ENCODE measurements at regions not wholly inside any gene's neighbourhood (a gene's known extent, or its start where the extent isn't known, plus 50 kb on each side); places are given as distances from the start of the nearest gene placed in this dataset.

GRCh38 chr5:173733425-173733824, 117.0 kb upstream of the BOD1 start:
- TF ChIP-seq CTCF (IDR thresholded peaks at IDR 0.05; ENCODE audit: low read length): no peak
- no peak for TF ChIP-seq EZH2 (optimal IDR thresholded peaks at IDR 0.05; ENCODE audit: low read depth, low read length)
- no peak for TF ChIP-seq EZH2phosphoT487 (IDR thresholded peaks at IDR 0.05; ENCODE audit: low read length)
